ENCODE measurements at regions not wholly inside any gene's neighbourhood (a gene's known extent, or its start where the extent isn't known, plus 50 kb on each side); places are given as distances from the start of the nearest gene placed in this dataset.

DNA sequence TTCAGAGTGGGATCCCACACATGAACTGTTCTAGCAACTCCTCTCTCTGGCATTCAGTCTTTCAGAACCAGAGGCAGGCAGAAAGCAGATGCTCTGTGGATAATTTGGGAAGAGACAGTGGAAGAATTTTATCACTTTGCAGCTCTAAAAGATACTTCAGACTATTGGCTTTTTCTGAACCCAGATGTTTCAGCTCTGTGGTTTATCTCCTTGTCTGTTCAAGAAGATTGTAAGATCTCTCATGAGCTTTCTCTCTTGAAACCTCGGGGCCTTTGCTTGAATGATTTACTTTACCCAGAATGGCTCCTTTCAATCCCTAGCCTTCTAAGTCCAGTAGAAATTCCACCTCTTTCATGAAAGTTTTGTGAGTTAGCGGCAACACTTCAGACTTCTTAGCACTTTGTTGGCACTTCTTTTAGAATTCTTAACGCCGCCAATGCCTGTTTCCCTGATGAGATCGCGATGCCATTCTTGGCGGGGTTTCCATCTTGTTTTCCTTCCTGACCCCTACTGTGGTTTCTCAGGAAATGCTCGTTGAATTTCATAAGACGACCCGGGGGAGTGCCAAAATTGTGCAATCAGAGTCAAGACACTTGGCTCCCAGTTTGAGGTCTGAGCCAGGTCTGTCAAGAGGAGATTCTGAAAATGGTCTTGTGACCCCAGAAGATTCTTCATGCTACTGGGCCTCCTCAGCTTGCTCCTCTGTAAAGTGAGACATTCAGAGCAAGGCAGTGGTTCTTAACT, 107.0 kb upstream of the PRICKLE1 start (continued):
- TF ChIP-seq, protein P1, sequence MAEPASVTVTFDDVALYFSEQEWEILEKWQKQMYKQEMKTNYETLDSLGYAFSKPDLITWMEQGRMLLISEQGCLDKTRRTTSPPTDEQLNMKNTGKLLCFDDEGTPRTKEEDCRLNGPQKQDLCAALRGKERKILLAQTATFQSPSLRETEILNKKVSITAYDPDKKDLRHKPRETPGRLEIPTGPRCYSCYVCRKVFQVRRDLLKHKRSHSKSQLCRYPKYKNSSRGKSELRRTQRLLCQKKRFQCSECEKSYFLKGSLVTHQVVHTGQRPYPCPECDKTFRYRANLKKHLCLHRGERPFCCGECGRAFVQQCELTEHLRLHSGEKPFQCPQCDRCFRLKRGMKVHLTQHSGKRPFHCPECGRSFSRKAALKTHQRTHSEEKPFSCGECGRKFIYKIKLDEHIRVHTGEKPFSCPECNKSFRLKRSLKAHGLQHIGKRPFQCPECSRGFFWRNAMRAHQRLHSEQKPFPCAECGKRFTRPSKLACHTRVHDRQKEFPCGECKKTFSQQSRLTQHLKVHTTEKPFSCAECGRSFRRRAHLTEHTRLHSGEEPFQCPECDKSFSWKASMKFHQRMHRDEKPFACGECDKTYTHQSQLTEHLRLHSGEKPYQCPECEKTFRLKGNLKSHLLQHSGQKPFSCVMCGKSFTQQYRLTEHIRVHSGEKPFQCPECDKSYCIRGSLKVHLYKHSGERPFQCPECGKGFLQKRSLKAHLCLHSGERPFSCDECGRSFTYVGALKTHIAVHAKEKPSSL (CRISPR knock-in tag; conservative IDR thresholded peaks at IDR 0.05), result no peak
- TF ChIP-seq, protein P2, sequence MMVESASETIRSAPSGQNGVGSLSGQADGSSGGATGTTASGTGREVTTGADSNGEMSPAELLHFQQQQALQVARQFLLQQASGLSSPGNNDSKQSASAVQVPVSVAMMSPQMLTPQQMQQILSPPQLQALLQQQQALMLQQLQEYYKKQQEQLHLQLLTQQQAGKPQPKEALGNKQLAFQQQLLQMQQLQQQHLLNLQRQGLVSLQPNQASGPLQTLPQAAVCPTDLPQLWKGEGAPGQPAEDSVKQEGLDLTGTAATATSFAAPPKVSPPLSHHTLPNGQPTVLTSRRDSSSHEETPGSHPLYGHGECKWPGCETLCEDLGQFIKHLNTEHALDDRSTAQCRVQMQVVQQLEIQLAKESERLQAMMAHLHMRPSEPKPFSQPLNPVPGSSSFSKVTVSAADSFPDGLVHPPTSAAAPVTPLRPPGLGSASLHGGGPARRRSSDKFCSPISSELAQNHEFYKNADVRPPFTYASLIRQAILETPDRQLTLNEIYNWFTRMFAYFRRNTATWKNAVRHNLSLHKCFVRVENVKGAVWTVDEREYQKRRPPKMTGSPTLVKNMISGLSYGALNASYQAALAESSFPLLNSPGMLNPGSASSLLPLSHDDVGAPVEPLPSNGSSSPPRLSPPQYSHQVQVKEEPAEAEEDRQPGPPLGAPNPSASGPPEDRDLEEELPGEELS (CRISPR knock-in tag; IDR thresholded peaks at IDR 0.05), result no peak
- TF ChIP-seq, protein P3, sequence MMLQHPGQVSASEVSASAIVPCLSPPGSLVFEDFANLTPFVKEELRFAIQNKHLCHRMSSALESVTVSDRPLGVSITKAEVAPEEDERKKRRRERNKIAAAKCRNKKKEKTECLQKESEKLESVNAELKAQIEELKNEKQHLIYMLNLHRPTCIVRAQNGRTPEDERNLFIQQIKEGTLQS (CRISPR knock-in tag; conservative IDR thresholded peaks at IDR 0.05), result no peak
- TF ChIP-seq ETV6 (CRISPR knock-in tag; IDR thresholded peaks at IDR 0.05) (no peak), ELF4 (CRISPR knock-in tag; IDR thresholded peaks at IDR 0.05; ENCODE audit: low read depth) (no peak), MYBL2 (CRISPR knock-in tag; IDR thresholded peaks at IDR 0.05) (no peak), SP1 (CRISPR knock-in tag; conservative IDR thresholded peaks at IDR 0.05) (no peak), NR2C2 (CRISPR knock-in tag; IDR thresholded peaks at IDR 0.05) (no peak), TEAD1 (CRISPR knock-in tag; IDR thresholded peaks at IDR 0.05) (no peak), ZNF232 (CRISPR knock-in tag; IDR thresholded peaks at IDR 0.05) (no peak)
- TF ChIP-seq, protein P4, sequence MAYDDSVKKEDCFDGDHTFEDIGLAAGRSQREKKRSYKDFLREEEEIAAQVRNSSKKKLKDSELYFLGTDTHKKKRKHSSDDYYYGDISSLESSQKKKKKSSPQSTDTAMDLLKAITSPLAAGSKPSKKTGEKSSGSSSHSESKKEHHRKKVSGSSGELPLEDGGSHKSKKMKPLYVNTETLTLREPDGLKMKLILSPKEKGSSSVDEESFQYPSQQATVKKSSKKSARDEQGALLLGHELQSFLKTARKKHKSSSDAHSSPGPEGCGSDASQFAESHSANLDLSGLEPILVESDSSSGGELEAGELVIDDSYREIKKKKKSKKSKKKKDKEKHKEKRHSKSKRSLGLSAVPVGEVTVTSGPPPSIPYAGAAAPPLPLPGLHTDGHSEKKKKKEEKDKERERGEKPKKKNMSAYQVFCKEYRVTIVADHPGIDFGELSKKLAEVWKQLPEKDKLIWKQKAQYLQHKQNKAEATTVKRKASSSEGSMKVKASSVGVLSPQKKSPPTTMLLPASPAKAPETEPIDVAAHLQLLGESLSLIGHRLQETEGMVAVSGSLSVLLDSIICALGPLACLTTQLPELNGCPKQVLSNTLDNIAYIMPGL (CRISPR knock-in tag; IDR thresholded peaks at IDR 0.05), result no peak

DNA sequence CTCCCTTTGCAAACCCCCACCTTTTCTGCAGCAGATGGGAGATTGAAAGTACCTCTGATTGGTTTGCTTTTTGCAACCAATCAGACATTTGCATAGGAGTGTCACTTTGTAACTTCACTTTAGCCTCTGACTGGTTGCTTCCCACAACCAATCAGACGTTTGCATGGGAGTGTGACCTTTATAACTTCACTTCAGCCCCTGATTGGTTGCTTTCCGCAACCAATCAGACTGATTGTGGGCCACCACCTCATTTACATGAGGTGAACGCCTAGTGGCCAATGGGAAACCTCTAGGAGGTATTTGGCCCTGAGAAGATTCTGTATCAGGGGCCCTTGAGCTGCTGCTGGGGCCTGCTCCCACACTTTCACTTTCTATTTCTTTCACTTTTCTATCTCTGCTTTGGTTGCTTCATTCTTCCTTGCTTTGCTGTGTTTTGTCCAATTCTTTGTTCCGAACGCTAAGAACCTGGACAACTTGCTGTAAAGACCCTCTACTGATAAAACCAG, 106.0 kb upstream of the PRICKLE1 start:
- Mint-ChIP-seq H3K4me1 (peaks cover 36% of the 10 kb centered on the region), H3K36me3 (peaks cover 13% of the 10 kb centered on the region), H3K9me3 (peaks cover 19% of the 10 kb centered on the region), H3K27ac (no peak overlapping the region), H3K27me3 (ENCODE audit: low read depth) (no peaks in the 10 kb centered on the region), H3K4me3 (no peak overlapping the region)
- ATAC-seq, result no peak
- DNase-seq (ENCODE audit: low spot score), result no peak
- TF ChIP-seq NFYB (CRISPR knock-in tag; conservative IDR thresholded peaks at IDR 0.05; ENCODE audit: low read depth), result no peak
- no peak for TF ChIP-seq GTF2I (CRISPR knock-in tag; conservative IDR thresholded peaks at IDR 0.05)
- no peak for TF ChIP-seq GRHL2 (CRISPR knock-in tag; IDR thresholded peaks at IDR 0.05; ENCODE audit: insufficient replicate concordance, severe bottlenecking)
- TF ChIP-seq JUN (CRISPR knock-in tag; IDR thresholded peaks at IDR 0.05), result no peak
- no peak for TF ChIP-seq KAT7 (CRISPR knock-in tag; IDR thresholded peaks at IDR 0.05; ENCODE audit: borderline replicate concordance)
- no peak for TF ChIP-seq MXD4 (CRISPR knock-in tag; IDR thresholded peaks at IDR 0.05; ENCODE audit: borderline replicate concordance)
- TF ChIP-seq SOX15 (CRISPR knock-in tag; IDR thresholded peaks at IDR 0.05), result no peak
- TF ChIP-seq, protein P5, sequence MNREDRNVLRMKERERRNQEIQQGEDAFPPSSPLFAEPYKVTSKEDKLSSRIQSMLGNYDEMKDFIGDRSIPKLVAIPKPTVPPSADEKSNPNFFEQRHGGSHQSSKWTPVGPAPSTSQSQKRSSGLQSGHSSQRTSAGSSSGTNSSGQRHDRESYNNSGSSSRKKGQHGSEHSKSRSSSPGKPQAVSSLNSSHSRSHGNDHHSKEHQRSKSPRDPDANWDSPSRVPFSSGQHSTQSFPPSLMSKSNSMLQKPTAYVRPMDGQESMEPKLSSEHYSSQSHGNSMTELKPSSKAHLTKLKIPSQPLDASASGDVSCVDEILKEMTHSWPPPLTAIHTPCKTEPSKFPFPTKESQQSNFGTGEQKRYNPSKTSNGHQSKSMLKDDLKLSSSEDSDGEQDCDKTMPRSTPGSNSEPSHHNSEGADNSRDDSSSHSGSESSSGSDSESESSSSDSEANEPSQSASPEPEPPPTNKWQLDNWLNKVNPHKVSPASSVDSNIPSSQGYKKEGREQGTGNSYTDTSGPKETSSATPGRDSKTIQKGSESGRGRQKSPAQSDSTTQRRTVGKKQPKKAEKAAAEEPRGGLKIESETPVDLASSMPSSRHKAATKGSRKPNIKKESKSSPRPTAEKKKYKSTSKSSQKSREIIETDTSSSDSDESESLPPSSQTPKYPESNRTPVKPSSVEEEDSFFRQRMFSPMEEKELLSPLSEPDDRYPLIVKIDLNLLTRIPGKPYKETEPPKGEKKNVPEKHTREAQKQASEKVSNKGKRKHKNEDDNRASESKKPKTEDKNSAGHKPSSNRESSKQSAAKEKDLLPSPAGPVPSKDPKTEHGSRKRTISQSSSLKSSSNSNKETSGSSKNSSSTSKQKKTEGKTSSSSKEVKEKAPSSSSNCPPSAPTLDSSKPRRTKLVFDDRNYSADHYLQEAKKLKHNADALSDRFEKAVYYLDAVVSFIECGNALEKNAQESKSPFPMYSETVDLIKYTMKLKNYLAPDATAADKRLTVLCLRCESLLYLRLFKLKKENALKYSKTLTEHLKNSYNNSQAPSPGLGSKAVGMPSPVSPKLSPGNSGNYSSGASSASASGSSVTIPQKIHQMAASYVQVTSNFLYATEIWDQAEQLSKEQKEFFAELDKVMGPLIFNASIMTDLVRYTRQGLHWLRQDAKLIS (CRISPR knock-in tag; IDR thresholded peaks at IDR 0.05; ENCODE audit: borderline replicate concordance), result no peak
- TF ChIP-seq, protein P6, sequence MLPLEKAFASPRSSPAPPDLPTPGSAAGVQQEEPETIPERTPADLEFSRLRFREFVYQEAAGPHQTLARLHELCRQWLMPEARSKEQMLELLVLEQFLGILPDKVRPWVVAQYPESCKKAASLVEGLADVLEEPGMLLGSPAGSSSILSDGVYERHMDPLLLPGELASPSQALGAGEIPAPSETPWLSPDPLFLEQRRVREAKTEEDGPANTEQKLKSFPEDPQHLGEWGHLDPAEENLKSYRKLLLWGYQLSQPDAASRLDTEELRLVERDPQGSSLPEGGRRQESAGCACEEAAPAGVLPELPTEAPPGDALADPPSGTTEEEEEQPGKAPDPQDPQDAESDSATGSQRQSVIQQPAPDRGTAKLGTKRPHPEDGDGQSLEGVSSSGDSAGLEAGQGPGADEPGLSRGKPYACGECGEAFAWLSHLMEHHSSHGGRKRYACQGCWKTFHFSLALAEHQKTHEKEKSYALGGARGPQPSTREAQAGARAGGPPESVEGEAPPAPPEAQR (CRISPR knock-in tag; IDR thresholded peaks at IDR 0.05), result no peak
- TF ChIP-seq, protein P7, sequence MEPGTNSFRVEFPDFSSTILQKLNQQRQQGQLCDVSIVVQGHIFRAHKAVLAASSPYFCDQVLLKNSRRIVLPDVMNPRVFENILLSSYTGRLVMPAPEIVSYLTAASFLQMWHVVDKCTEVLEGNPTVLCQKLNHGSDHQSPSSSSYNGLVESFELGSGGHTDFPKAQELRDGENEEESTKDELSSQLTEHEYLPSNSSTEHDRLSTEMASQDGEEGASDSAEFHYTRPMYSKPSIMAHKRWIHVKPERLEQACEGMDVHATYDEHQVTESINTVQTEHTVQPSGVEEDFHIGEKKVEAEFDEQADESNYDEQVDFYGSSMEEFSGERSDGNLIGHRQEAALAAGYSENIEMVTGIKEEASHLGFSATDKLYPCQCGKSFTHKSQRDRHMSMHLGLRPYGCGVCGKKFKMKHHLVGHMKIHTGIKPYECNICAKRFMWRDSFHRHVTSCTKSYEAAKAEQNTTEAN (CRISPR knock-in tag; IDR thresholded peaks at IDR 0.05), result no peak
- POLR2A ChIA-PET, result no interaction called here
- CTCF ChIA-PET, result no interaction called here

Data from WTC11 (cell line).